Stomach (tissue), 4 donors: ENCODE measurements at regions not wholly inside any gene's neighbourhood (a gene's known extent, or its start where the extent isn't known, plus 50 kb on each side); places are given as distances from the start of the nearest gene placed in this dataset.

Experiments
- POLR2AphosphoS5 ChIP-seq, 3 donors: sonication (generic); formaldehyde crosslinking; IDR thresholded peaks; one replicate each; pipeline ENCODE4 v1.6.1; 2016; ENCODE audit warnings: antibody characterized with exemption in 3 of 3
- TF ChIP-seq, protein P1 (sequence below), 7 experiments: fragments of 450-650 bp in 4 of 7; fragments of 200-600 bp in 3 of 7; sonication (generic) in 3 of 7; IDR thresholded peaks; one replicate each; pipeline ENCODE4 v1.5.1; 2016 to 2019; ENCODE audit warnings: antibody characterized with exemption in 7 of 7, control low read depth in 2 of 7, mild to moderate bottlenecking in 1 of 7

DNA sequence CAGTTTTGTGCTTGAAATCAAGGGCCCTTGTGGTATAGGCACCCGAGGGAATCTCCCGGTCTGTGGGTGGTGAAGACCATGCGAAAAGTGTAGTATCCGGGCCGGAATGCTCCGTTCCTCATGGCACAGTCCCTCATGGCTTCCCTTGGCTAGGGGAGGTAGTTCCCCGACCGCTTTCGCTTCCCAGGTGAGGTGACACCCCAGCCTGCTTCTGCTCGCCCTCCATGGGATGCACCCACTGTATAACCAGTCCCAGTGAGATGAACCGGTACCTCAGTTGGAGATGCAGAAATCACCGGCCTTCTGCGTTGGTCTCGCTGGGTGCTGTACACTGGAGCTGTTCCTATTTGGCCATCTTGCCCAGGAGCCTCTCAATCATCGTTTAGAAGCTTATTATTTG lies 195.7 kb upstream of the POT1 start:
- TF ChIP-seq, protein P1, sequence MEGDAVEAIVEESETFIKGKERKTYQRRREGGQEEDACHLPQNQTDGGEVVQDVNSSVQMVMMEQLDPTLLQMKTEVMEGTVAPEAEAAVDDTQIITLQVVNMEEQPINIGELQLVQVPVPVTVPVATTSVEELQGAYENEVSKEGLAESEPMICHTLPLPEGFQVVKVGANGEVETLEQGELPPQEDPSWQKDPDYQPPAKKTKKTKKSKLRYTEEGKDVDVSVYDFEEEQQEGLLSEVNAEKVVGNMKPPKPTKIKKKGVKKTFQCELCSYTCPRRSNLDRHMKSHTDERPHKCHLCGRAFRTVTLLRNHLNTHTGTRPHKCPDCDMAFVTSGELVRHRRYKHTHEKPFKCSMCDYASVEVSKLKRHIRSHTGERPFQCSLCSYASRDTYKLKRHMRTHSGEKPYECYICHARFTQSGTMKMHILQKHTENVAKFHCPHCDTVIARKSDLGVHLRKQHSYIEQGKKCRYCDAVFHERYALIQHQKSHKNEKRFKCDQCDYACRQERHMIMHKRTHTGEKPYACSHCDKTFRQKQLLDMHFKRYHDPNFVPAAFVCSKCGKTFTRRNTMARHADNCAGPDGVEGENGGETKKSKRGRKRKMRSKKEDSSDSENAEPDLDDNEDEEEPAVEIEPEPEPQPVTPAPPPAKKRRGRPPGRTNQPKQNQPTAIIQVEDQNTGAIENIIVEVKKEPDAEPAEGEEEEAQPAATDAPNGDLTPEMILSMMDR (IDR thresholded peaks at IDR 0.05) = no peak
- no peak for TF ChIP-seq POLR2AphosphoS5 (IDR thresholded peaks at IDR 0.05)
